SK-N-SH (cell line): ENCODE measurements at regions not wholly inside any gene's neighbourhood (a gene's known extent, or its start where the extent isn't known, plus 50 kb on each side); places are given as distances from the start of the nearest gene placed in this dataset.

Experiments
- CTCF ChIP-seq: fragments of 200-600 bp; sonication (generic); IDR thresholded peaks from 2 replicates; pipeline ENCODE4 v1.6.1; 2017; ENCODE audit warnings: antibody characterized with exemption, mild to moderate bottlenecking, moderate library complexity
- JUND ChIP-seq: IDR thresholded peaks from 2 replicates; pipeline ENCODE4 v1.4.0; 2012
- RAD21 ChIP-seq: IDR thresholded peaks from 2 replicates; pipeline ENCODE4 v1.6.1; 2012; ENCODE audit warnings: mild to moderate bottlenecking, low read length
- REST ChIP-seq: IDR thresholded peaks from 2 replicates; pipeline ENCODE4 v1.6.1; 2012; ENCODE audit warnings: mild to moderate bottlenecking, low read depth, low read length, moderate library complexity
- RFX5 ChIP-seq: IDR thresholded peaks from 2 replicates; pipeline ENCODE4 v1.6.1; 2012; ENCODE audit warnings: mild to moderate bottlenecking, improper control_type of control experiment, low read length
- USF2 ChIP-seq: fragments of 150-350 bp; IDR thresholded peaks from 2 replicates; pipeline ENCODE4 v1.6.1; 2017; ENCODE audit warnings: antibody characterized with exemption, low read length, low read depth, borderline replicate concordance

- TF ChIP-seq USF2 = no peak
- TF ChIP-seq CTCF = no peak
- no peak for TF ChIP-seq JUND
- no peak for TF ChIP-seq RAD21
- no peak for TF ChIP-seq RFX5
- TF ChIP-seq REST = no peak
These were observed 242.6 kb upstream of the FZD8 start for GRCh38 chr10:35884657-35885071.
